ENCODE measurements at regions not wholly inside any gene's neighbourhood (a gene's known extent, or its start where the extent isn't known, plus 50 kb on each side); places are given as distances from the start of the nearest gene placed in this dataset.
"Not testable (repeated sequence)": the region's sequence is repeated elsewhere in the genome, so short reads cannot be mapped to it uniquely, and the experiment has no call there.

DNA sequence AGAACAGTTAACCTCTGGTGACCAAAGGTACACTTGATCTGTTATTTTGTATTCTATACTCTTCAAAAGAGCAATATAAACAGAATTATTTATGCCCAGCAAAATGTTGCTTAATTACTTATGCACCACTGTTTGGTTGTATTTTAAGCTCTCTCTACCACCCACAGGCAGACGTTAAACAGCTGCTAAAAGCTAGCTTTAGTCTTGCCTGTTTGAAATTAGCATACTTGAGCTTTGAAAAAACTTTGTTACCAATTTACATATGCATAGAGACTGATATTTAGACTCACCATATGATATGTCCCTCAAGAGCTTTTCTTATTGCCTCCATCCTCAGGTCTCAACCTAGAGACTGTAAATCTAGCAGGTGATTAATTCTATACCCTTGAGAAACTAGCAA, 426.9 kb downstream of the NR4A2 start:
- no peak for DNase-seq

DNA sequence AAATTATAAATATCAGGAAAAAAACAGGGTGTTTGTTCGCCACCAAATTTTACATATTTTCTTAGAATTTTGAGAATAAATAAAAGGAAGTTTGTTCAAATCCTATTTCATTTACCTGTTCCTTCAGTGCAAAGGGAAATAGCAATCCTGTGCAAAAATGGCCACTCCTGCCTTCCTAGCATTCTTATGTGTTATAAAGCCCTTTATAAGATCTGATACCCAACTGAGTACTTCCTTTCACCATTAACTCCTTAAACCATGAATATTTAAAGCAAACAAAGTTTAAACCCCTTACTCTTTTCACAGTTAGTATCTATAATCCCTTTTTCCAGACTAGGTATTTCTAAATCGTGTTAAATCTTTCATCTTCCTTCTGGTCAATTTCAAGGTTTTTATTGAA, 427.8 kb downstream of the NR4A2 start:
- no peak for DNase-seq

DNA sequence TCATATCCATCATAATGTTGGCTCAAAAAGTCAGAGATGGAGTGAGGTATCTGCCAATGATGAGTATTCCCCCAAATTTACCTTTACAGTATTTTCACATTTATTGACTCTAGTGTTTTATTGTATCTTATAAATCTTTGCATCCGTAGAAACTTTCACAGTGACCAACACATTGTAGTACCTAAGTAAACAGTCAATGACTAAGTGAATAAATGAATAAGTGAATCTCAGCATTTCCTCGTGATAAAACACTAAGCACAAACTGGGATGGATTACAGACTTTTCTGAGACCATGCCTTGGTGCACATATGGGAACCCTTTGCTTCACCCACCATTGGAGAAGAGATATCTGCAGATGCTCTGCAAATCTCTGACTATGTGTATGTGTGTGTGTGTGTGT, 429.9 kb downstream of the NR4A2 start:
- no peak for DNase-seq

DNA sequence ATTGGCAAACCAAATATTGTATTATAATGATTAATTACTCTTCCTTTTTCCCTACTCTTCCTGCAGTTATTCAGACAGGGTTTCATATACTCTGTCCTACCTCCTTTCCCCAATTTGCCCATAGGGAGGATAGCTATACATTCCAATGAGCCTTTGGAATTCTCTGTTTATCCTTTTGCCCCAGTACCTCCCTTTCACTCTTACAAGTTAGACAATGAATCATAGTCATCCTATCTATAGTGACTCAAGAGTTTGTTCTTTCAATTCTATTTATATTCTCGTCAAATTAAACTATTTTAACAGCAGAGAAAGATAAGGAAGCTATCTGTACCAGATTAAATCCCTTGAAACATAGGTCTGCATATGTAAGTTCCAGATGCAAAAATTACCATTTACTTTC, 437.5 kb downstream of the NR4A2 start:
- no peak for DNase-seq

DNA sequence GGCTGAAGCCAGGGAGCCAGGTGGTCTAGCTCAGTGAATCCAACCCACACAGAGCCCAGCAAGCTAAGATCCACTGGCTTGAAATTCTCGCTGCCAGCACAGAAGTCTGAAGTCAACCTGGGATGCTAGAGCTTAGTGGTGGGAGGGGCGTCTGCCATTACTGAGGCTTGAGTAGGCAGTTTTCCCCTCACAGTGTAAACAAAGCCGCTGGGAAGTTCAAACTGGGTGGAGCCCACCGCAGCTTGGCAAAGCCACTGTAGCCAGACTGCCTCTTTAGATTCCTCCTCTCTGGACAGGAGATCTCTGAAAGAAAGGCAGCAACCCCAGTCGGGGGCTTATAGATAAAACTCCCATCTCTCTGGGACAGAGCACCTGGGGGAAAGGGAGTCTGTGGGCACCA, 452.1 kb downstream of the NR4A2 start:
- DNase-seq: not testable (repeated sequence)

DNA sequence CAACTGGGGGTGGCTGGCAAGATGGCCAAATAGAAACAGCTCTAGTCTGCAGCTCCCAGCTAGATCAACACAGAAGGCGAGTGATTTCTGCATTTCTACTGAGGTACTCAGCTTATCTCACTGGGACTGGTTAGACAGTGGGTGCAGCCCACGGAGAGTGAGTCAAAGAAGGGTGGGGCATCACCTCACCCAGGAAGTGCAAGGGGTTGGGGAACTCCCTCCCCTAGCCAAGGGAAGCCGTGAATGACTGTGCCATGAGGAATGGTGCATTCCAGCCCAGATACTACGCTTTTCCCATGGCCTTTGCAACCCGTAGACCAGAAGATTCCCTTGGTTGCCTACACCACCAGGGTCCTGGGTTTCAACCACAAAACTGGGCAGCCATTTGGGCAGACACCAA, 452.6 kb downstream of the NR4A2 start:
- not testable (repeated sequence) for DNase-seq

DNA sequence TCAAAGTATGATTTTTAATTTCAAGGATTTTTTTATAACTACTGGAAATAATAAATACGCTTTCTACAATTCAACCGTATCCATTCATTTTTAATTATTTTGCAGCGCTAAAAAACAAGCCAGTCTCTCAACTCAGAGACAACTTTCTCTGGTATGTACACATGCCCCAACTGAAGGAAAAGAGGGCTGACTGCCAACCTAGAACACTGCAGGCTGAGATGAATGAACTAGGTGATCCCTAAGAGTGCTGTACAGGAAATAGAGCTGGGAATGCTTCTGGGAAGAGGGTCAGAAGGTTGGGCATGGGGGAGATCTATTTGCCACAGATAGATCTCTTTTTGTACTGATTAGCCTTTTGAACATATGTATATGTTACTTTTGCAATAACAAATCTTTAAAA, 460.1 kb downstream of the NR4A2 start:
- DNase-seq: no peak

DNA sequence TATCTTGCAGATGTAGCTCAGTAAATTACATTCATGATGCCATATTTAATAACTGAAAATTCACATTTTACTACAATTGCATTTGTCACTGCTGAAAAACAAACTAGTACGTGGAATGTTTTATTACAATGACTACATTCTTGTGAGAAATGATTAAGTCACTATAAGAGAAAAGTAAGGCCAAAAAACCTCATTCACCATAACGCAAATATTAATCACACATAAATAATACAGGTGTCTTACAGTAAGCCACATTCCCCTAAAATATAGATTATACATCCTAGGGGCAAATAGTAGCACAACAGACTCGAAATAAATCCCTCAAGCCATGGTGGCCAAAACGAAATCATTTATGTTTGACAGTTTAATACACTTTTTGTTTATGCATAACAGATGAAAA, 460.6 kb downstream of the NR4A2 start:
- no peak for DNase-seq

DNA sequence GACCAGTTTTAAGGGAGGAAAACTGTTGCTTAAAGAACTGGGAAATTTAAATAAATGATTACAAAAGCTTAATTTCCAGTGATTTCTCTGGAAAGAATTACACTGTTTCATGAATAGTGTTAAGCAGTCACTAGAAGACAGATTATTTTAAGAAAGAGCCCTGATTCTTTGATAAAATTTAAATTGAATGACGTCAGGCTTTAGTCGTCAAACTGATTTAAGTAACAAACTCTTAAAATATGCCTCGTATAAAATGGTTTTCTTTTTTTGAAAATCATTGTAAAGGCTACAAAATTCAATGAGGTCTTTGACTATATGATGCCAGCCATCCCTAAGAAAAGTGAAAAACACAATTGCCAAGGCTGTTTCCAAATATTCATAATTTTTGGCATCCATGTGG, 465.0 kb downstream of the NR4A2 start:
- DNase-seq: no peak

DNA sequence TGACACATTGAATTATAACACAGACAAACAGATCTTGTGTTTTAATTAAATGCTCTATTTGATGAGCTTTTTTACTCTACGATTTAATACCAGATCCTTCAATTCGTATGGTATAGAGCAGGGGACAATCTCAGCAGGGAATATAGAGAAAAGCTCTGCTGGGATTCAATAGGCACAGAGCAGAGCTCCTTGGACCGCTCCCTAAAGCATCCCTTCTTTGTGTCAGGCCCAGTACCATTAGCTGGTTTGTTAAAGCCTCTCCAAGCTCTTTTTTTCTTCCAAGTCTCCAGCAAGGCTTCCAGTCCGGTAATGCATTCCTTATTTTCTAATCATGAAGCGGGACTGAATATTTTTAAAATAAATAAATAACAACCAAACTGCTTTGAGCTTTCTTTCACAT, 466.0 kb downstream of the NR4A2 start:
- no peak for DNase-seq

DNA sequence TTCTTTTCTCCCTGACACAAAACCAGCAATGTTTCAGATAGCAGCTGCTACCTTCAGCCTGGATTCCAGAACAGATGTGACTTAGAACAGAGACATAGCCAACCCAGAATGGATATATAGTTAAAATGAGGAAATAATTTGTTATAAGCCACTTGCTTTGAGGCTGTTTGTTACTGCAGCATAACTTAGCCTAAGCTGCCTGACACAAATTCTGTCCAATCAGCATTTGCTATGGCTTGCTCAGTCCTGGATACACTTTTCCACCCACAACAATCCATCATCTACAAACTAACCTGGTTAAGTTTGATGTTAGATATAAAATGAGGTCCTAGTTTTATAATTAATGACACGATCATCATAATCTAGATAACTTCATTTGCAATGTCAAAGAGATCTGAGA, 480.4 kb downstream of the NR4A2 start:
- DNase-seq: no peak

DNA sequence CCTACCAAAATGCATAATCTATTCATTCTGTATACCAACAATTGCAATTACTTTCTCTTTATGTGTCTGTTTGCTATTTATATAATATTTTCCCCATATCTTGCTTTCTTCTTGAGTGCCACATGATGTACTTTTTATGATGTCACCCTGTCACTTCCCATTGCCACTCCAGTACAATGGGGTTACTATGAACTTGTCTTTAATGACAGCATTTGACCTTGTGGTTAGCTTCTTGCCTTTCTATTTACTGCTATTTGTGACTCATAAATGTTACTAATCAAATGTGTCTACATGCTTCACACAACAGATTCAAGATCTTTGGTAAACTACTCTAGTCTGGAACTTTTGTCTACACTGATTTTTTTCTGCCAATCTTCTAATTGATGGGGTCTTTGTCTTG, 486.3 kb downstream of the NR4A2 start:
- DNase-seq: no peak

DNA sequence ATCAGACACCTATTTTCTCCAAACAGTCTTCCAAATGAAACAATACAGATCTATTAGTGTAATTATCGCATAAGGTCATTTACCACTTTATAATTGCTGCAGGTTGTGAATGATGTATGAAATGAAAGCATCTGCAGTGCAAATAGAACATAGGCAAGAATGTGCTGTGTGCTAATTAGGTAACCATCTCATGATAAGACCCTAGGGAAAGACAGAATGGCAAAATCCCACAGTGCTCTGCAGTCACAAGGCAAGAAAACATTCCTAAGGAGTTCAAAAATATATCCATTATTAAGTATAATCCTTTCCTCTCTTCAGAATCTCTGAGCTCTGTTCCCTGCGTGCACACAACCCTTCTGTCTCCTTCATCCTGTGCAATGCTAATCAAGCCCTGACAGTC, 488.1 kb downstream of the NR4A2 start:
- no peak for DNase-seq

DNA sequence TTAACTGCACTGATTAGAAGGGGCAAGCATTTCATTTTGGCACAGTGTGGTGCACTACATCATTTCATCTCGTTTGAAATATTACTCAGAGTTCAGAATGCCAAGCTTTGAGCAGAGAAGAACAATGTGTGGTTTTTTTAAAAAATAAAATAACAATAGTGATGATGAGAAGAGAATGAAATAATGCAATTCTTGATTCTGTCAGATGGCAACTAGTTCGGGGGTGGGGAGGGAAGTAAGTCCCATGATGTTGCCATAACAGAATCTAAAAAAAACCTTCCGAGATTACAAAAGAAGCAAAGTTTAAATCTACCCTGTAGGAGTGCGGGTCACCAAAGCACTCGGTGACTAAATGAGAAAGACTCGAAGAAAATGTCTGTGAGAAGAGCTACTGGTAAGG, 490.4 kb downstream of the NR4A2 start:
- no peak for DNase-seq

DNA sequence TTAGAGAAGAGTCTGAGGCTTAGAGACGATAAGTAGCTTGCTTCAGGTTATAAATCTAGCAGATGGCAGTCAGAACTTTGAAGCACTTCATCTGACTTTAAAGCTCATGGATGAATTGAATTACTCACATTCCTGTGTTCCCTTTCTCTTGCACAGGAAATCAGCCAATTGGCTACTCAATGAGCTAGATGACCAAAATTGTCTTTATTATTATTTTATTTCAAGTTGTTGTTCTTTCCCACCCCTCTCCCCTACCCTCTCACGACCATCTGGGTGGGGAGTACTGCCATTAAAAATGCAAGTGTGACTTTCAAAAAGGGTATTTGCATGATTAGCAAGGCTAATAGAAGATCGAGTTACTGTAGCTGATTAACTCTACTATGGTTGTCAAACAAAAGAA, 491.1 kb downstream of the NR4A2 start:
- DNase-seq: no peak

DNA sequence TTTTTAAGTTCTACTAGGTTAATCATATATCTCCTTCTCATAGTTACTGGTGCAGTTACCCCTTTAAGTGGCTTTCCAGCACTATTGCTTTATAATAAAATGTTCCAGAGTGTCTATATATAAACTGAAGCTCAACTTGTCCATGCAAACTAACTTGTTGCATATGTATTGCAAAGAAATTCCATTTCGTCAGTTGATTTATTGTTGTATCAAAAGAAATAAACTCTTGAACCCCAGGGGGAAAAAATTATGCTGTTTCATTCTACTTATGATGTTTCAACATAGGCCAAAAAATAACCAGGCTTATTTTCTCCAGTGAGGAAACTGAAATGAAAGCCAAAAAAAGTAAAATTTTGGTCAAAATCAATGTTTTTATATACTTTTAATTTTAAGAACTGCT, 491.9 kb downstream of the NR4A2 start:
- DNase-seq: no peak

DNA sequence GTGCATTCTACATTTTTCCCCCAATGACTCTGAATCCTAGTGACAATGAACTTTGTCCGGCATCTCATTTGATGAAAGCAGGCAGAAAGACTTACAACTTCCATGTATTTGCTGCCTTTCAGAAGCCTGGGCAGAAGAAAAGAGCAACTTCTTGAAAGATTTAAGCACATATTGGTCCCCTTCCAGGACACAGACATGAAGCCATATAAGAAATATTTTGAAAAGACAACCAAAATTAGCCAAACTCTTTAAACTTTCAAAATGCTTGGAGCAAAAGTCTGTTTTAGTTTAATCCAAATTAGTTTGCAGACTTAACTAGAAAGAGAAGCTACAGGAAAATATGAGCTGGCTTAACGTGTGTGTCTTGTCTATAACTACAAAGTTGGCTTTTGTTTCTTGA, 492.5 kb downstream of the NR4A2 start:
- no peak for DNase-seq

DNA sequence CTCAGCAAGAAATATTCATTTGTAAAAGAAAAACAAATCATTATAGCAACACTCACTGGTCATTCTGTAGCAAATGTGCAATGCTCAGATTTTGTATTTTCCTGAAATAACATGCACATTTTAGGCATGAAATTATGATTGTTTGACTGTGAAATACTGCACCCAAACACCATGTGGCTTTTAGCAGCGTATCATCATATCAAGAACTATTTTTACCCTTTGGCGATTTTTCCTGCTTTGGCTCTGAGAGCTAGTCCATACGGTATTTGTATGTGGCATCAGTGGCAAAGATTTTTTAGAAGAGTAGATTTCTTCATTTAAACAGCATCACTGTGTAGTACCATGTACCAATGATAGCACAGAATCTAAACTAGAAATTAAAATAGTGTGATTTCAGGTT, 493.1 kb downstream of the NR4A2 start:
- DNase-seq: no peak

DNA sequence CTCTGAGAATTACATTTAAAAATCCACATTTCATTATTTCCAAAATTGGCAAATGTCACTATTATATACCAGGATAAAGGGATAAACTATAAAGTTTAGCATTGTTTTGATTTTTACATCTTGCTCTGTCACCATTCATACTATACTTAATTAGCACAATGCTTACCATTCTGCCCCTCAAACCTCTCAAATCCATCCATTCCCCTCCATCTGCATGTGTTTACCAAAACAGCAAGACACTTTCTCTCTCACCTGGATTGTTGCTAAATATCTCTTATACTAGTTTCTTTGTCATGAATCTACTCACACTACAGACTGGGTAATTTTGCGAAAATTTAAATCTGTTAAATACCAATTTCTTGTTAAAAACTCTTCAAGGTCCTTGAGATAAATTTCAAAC, 496.1 kb downstream of the NR4A2 start:
- no peak for DNase-seq

DNA sequence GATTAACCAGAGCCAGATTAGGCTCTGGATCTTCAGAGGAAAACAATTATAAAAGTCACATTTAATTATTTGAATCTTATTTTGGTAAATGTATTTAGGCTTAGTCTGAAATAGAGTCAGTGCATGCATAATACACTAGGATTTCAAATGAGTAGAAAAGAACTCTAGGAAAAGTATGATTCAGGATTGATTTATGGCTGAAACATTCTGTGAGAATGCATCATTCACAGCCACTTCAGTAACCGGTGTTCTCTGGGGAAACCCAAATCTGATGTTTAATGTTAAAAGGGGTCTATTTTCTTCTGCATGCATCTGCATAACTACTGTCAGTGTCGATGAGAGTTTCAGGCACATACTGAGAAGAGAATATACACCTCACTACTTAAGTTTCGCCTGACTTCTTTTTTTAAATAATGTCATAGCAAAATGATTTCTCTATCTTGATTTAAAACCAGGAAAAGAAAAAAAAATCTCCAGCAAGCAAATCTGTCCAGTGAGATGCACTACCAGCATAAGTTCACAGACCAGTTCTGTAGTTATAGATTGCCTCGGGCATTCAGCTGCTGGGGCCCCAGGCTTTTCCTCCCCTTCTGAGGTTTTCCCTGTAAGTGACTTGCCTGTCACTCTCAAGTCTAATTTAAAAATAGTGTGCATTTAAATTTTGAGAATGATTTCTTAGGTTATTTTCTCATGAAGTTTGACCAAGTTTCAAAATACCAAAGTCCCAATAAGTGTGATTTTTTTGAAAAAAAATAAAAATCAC, 501.5 kb downstream of the NR4A2 start:
- DNase-seq: no peak

DNA sequence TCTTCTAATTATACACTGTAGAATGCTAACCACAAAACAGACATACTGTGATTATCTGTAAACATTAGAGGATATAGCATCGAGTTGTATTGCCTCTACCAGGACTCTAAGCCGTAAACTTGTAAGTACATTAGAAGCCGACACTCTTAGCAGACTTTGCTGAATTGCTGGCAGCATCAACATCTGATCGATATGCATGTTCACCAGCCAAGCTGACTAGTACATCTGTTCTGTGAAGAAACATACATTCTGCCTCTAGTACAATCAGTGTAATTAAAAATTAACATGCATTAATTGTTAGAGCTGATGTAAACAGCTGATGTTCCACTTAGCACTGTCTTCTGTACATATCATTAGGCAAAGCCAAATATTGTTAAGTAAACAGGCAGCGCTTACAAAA, 502.2 kb downstream of the NR4A2 start:
- DNase-seq: no peak

DNA sequence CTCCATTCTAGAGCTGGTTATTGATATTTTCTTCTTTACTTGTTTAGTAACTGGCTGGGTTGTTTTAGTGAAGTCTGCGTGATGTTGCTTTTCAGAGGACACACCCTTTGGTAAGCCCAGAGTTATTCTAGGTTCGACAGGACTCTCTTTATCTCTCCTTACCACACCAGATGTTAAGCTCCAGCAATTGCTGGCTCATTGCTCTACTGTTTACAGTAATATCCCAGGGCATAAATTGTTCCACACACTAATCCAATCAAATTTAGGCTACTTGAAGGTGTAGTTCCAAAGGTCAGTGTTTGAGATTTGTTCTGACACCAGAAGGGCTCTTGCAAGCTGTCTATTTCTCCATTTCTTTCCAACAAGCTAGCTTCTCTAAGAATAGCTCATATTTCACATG, 506.6 kb downstream of the NR4A2 start:
- DNase-seq: no peak

DNA sequence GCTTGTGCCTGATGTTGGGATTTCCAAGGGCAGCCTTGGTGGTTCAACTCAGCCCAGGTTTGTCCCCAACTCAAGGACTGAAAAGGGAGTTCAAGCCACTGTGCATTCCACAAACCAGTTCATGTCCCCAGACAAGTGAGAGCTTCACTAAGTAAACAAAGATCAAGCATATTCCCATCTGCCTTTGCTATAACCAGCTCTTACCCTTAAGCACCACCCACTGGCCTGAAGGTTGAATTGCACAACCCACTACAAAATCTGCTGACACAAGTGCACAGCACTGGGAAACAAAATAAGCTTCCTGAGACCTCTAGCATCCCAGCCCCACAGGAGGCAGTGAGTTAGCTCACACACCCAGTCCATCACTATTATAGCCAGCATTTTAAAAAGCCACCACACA, 516.7 kb downstream of the NR4A2 start:
- DNase-seq: peak in 13 of 58 donors; percentile 1 to 37 (median 12)

DNA sequence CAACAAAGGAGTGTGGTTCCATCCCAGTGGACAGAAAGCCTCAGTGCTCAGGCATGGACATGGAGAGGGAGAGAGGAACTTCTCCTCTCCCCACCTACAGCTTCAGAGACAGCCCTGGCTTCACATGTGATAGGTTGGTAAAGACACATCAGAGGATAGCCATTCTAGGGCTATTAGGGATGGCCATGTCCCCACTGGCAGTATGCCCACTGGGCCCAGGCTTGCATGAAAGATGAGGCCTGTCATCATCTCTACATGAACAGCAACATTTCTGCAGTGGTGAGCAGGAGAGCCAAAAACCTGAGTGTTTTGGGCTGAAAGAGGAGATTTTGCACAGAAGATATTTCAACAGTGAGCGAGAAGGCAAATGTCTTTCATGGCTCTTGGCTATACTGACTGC, 517.2 kb downstream of the NR4A2 start:
- no peak for DNase-seq

Data from anterior cingulate cortex (tissue), 58 donors.